ACHN (cell line): ENCODE measurements at regions not wholly inside any gene's neighbourhood (a gene's known extent, or its start where the extent isn't known, plus 50 kb on each side); places are given as distances from the start of the nearest gene placed in this dataset.
A peak's percentile ranks its signal among the peaks of the same experiment; 100 is the strongest.

Source experiments
- DNase-seq: peaks from one replicate; pipeline ENCODE4 v3.0.0-alpha.2; 2015
- in situ Hi-C: cut with HindIII; loops from 2 replicates; pipeline ENCODE4 v1.10.0; 2017; ENCODE audit warnings: low sequenced_read_pairs, low pct_ligation_motif_present, low pct_unique_long_range_greater_than_20kb

GRCh38 chr14:45531022-45531421, 278.0 kb upstream of the MIS18BP1 start:
- no peak for DNase-seq
- in situ Hi-C loops: no loop called here

- in situ Hi-C loops: no loop called here
- peak; percentile 44 for DNase-seq
Measured at GRCh38 chr14:45526715-45527549, 273.9 kb upstream of the MIS18BP1 start.

GRCh38 chr14:45519766-45520165, 266.8 kb upstream of the MIS18BP1 start:
- in situ Hi-C loops: no loop called here
- DNase-seq: no peak

DNA sequence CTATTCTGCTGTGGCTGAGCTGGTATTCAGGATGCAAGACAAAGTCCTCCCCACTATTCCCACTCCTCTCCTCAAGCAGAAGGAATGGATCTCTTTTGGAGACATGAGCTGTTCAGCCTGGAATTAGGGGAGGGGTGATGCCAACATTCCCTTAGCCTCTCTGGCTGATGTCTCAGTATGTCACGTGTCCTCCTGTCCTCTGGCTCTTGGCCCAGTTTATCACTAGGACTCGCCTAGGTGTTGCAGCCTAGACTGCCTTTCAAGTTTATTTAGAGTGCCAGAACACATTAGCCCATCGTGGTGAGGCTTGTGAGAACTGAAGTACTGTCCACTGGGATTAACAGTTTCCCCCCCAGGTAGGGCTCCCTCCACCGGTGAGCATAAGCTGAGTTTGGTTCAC, 239.9 kb upstream of the MIS18BP1 start:
- DNase-seq: no peak

GRCh38 chr14:45491914-45492313, 238.9 kb upstream of the MIS18BP1 start:
- in situ Hi-C loops: no loop called here
- DNase-seq: no peak

More for the DNA sequence above, 239.9 kb upstream of the MIS18BP1 start:
- in situ Hi-C loops: no loop called here

GRCh38 chr14:45486599-45486998, 233.6 kb upstream of the MIS18BP1 start:
- DNase-seq: no peak
- in situ Hi-C loops: no loop called here

- in situ Hi-C loops: no loop called here
- DNase-seq: no peak
Measured at GRCh38 chr14:45467023-45467422, 214.0 kb upstream of the MIS18BP1 start.

GRCh38 chr14:45434221-45434620, 181.2 kb upstream of the MIS18BP1 start:
- in situ Hi-C loops: no loop called here
- DNase-seq: no peak

GRCh38 chr14:45426685-45427282, 173.8 kb upstream of the MIS18BP1 start:
- in situ Hi-C loops: no loop called here

DNA sequence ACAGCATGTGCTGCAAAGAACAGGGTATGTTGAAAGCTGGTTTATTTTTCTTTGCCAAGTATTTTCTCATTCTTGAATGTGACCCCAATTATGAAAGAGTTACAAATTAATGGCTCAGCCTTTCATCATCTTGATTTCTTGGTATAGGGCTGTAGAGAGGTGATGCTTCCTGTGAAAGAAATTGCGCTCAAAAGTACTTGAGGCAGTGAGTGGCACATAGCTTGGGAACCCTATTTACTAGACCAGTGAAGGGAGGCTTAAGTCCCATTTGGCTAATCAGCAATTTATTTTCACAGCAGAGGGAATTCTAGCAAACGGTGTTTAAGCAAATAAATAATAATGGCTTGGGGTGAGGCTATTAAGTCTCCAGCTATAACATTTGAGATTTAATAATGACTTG, 153.9 kb upstream of the MIS18BP1 start:
- DNase-seq: no peak
- in situ Hi-C loops: no loop called here

More at GRCh38 chr14:45426685-45427282, 173.8 kb upstream of the MIS18BP1 start:
- peak; percentile 43 for DNase-seq

DNA sequence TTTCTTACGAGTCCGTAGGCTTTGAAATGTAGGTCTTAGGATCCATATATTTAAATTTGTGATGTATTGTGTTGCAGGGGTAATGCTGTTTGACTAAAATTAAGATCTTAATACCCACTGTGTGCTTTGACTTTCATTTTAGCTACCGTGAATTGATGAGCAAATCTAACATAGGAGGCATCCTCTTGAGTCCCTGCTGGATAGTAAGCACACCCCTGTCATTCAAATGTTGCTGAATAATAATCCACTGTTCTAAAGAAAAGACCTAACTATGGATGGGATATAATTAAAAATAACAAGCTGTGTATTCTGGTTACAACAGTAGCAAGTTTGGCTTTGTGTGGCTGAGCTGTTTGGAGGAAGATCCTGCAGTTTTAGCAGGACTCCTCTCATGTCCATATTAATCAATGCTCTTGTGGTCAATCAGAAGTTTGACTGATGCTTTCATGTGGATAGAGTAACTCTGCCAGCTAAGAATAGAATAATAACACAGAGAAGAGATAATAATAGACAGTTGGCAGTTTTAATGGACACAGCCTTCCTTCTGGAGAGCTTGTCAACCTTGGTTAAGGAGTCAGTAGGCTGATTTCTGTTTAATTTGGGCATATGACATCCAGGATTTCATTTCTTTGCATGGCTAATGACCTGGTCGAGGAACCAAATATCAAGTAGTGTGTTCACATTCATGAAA, 148.1 kb upstream of the MIS18BP1 start:
- no peak for DNase-seq
- in situ Hi-C loops: no loop called here

- in situ Hi-C loops: no loop called here
- DNase-seq: no peak
Measured at GRCh38 chr14:45400509-45400908, 147.5 kb upstream of the MIS18BP1 start.

GRCh38 chr14:45381091-45381490, 128.1 kb upstream of the MIS18BP1 start:
- in situ Hi-C loops: no loop called here
- DNase-seq: no peak

DNA sequence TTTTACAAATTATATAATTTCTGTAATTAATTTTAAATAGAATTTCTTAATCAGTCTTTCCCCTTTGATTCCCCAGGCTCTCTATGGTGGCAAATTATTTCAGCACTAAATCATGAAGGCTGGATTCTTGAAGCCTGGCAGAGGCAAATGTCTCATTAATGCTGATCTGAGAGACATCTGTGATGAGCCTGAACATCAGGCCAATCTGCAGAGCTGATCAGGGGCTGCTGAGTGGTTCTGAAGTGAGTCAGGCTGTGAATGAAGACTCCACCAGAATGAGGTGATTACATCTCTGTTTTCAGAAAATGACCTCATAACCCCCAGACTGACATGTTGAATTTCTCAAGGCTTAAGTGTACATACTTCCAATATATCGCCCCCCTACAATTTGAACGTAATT, 124.2 kb upstream of the MIS18BP1 start:
- in situ Hi-C loops: no loop called here
- no peak for DNase-seq

GRCh38 chr14:45373877-45374276, 120.9 kb upstream of the MIS18BP1 start:
- DNase-seq: no peak
- in situ Hi-C loops: no loop called here

DNA sequence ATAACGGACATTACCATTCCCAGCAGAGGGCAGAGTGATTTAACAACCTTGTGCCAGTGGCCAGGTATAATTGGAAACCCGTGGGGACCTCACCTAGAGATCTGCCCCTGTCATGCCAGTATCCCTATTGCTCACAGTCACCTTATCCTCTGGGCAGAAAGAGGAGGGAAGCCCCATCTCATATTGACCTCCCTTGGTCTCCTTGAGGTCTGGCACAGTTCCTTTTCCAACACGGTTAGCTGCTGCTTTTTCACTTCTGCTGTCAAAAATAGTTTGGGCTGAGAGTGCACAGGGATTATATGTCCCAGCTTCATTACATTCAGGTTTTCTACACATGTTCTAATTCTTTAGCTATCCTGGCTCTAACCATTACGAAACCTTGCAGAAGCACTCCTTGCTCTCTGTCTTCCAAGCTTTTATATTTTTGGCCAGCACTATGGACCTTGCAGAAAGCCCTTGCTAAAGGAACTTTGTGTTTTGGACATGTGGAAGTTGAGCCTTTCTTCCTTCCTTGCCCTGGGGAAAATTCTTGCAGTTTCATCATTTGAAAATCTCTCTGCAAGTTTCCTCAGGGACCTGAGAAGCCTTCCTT, 111.7 kb upstream of the MIS18BP1 start:
- DNase-seq: no peak
- in situ Hi-C loops: no loop called here

DNA sequence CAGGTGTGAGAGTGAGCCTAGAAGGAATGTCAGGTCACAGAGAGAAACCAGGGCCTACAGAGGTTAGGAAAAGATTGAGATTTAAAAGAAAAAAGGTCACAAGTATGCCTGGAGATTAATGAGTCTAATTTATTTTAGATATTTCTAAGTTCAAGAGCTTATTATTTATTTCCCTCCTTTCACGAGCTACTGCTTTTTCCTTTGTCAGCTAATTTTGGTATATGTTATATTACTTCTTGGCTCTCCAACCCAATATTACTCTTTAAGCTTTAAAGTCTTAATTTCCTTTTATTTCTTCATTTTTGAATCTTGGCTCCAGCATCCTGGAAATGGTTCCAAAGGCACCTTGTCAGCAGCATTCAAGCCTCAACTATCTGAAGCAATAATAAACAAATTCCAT, 109.5 kb upstream of the MIS18BP1 start:
- in situ Hi-C loops: no loop called here
- no peak for DNase-seq

DNA sequence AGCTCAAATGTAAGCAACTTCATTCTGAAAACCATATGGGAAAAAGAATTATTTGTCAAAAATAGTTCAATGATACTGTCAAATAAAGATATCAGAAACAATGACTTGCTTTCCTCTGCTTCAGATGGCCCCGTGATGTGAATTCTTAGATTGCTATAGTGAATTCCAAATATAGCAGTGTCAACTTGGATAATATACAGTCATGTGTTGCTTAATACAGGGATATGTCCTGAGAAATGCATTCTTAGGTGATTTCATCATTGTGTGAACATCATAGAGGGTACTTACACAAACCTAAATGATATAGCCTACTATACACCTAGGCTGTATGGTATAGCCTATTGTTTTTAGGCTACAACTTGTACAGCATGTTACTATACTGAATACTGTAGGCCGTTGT, 108.7 kb upstream of the MIS18BP1 start:
- in situ Hi-C loops: no loop called here
- no peak for DNase-seq

DNA sequence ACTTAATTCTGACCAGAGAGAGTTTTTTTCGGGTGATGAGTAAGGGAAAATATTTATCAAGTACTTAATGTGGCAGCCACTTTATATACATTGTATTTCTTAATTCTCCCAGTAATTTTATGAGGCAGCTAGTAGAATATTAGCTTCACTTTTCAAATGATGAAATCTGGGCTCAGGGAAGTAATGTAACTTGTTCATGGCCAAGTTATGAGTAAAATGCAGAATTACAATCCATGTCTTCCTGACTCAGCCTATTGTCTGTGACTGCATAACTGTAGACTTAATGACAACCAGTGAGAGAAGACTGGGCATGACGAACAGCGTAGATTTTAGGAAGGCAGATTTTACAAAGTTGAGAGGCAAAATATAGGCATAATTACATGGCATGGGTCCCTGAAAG, 106.7 kb upstream of the MIS18BP1 start:
- no peak for DNase-seq
- in situ Hi-C loops: no loop called here
